Hepatocyte (in vitro differentiated cells): ENCODE measurements at regions not wholly inside any gene's neighbourhood (a gene's known extent, or its start where the extent isn't known, plus 50 kb on each side); places are given as distances from the start of the nearest gene placed in this dataset.

Source experiments
- DNase-seq: peaks from one replicate; pipeline ENCODE4 v3.0.0-alpha.2; 2016; ENCODE audit warnings: low spot score
- H2AFZ ChIP-seq: fragments of 200-600 bp; sonication (generic); 2 replicates; pipeline ENCODE4 v1.6.0; 2016; ENCODE audit warnings: antibody characterized with exemption, mild to moderate bottlenecking
- H3K27ac ChIP-seq: fragments of 200-600 bp; sonication (generic); 2 replicates; pipeline ENCODE4 v1.5.1; 2016; ENCODE audit warnings: mild to moderate bottlenecking
- H3K27me3 ChIP-seq: fragments of 200-600 bp; sonication (generic); 2 replicates; pipeline ENCODE4 v1.6.1; 2016
- H3K36me3 ChIP-seq: fragments of 200-600 bp; sonication (generic); replicated peaks from 2 replicates; pipeline ENCODE4 v1.5.1; 2016; ENCODE audit warnings: low read depth; ENCODE audit not compliant: insufficient read depth
- H3K4me1 ChIP-seq: fragments of 200-600 bp; sonication (generic); 2 replicates; pipeline ENCODE4 v1.5.1; 2016; ENCODE audit warnings: mild to moderate bottlenecking, moderate library complexity; ENCODE audit not compliant: insufficient read depth
- H3K4me2 ChIP-seq: fragments of 200-600 bp; sonication (generic); 2 replicates; pipeline ENCODE4 v1.6.0; 2016
- H3K4me3 ChIP-seq: fragments of 200-600 bp; sonication (generic); 2 replicates; pipeline ENCODE4 v1.5.1; 2016; ENCODE audit warnings: mild to moderate bottlenecking
- H3K79me2 ChIP-seq: fragments of 200-600 bp; sonication (generic); 2 replicates; pipeline ENCODE4 v1.6.0; 2017; ENCODE audit warnings: mild to moderate bottlenecking
- H3K9me2 ChIP-seq: fragments of 200-600 bp; sonication (generic); replicated peaks from 2 replicates; pipeline ENCODE4 v1.6.0; 2017; ENCODE audit warnings: mild to moderate bottlenecking; ENCODE audit not compliant: insufficient read depth
- H3K9me3 ChIP-seq: fragments of 200-600 bp; sonication (generic); 2 replicates; pipeline ENCODE4 v1.5.1; 2016; ENCODE audit warnings: low read depth, mild to moderate bottlenecking
- H4K20me1 ChIP-seq: fragments of 200-600 bp; sonication (generic); 2 replicates; pipeline ENCODE4 v1.6.0; 2016; ENCODE audit warnings: mild to moderate bottlenecking; ENCODE audit not compliant: insufficient read depth, poor library complexity, severe bottlenecking
- EZH2 ChIP-seq: fragments of 200-600 bp; sonication (generic); IDR thresholded peaks from 2 replicates; pipeline ENCODE4 v1.6.1; 2016; ENCODE audit warnings: antibody characterized with exemption, mild to moderate bottlenecking, borderline replicate concordance
- EZH2phosphoT487 ChIP-seq: fragments of 200-600 bp; sonication (generic); IDR thresholded peaks from one replicate; pipeline ENCODE4 v1.6.1; 2018; ENCODE audit warnings: antibody characterized with exemption, mild to moderate bottlenecking, low read depth, moderate library complexity; ENCODE audit not compliant: unreplicated experiment, severe bottlenecking
- WGBS: methylation state at CpG from one replicate; pipeline ENCODE4 v1.1.6; 2016; ENCODE audit warnings: low lambda C conversion rate; ENCODE audit errors: missing lambda C conversion rate; 5-methylcytosine and 5-hydroxymethylcytosine counted together
- TF ChIP-seq, protein P1 (sequence below): fragments of 200-600 bp; sonication (generic); IDR thresholded peaks from 2 replicates; pipeline ENCODE4 v1.5.1; 2016; ENCODE audit warnings: antibody characterized with exemption, mild to moderate bottlenecking; ENCODE audit not compliant: poor library complexity

DNA sequence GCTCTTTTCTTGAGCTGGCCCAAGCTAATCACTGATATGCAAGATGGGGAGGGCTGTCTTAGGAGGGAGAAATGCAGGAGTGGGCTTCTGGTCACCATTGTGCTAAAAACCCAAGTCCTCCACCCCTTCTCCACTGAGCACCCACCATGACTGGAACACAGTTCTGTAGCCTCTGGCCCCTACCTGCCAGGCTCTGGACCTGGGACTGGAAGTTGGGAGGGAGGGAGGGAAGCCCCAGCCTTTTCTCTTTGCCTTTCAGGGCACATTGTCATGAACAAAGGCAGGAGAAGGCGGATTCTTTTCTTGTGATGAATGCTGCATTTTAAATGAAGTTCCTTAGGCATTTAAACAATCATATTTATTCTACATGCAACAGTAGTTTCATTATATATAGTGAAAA is 559.1 kb upstream of the TRPC7 start:
- Histone ChIP-seq H3K4me1 (no peaks in the 10 kb centered on the region), H3K27ac (no peak overlapping the region), H3K9me2 (no peaks in the 10 kb centered on the region), H3K36me3 (no peaks in the 10 kb centered on the region), H3K4me2 (no peak overlapping the region), H3K9me3 (no peaks in the 10 kb centered on the region), H3K79me2 (no peaks in the 10 kb centered on the region), H3K27me3 (no peaks in the 10 kb centered on the region), H3K4me3 (no peak overlapping the region), H4K20me1 (no peaks in the 10 kb centered on the region), H2AFZ (no peak overlapping the region)
- whole genome bisulfite sequencing: 92% methylated on average over 1 of the region's 1 CpG
- DNase-seq: no peak
- TF ChIP-seq, protein P1, sequence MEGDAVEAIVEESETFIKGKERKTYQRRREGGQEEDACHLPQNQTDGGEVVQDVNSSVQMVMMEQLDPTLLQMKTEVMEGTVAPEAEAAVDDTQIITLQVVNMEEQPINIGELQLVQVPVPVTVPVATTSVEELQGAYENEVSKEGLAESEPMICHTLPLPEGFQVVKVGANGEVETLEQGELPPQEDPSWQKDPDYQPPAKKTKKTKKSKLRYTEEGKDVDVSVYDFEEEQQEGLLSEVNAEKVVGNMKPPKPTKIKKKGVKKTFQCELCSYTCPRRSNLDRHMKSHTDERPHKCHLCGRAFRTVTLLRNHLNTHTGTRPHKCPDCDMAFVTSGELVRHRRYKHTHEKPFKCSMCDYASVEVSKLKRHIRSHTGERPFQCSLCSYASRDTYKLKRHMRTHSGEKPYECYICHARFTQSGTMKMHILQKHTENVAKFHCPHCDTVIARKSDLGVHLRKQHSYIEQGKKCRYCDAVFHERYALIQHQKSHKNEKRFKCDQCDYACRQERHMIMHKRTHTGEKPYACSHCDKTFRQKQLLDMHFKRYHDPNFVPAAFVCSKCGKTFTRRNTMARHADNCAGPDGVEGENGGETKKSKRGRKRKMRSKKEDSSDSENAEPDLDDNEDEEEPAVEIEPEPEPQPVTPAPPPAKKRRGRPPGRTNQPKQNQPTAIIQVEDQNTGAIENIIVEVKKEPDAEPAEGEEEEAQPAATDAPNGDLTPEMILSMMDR: no peak
- TF ChIP-seq EZH2phosphoT487 (no peak), EZH2 (no peak)

DNA sequence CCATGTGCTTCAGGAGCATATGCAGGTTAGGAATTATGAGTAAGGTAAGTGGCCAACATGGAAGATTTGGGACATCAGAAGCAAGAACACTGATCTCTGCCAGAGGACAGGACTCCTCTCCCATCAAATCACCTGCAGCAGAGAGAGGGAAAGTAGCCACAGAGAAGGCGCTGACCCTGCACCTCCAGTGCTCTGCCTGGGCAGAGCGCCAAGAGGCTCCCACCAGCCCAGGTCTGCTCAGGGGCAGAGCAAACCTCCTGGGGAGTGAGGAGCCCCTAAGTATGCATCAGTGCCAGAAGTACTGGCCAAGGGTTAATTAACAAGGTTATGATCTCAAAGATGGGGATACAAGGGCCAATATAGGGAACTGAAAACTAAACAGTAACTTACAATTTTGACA is 545.3 kb upstream of the TRPC7 start:
- H2AFZ ChIP-seq: no peak overlapping the region
- no peaks in the 10 kb centered on the region for H3K79me2 ChIP-seq
- H3K27ac ChIP-seq: no peak overlapping the region
- no peak overlapping the region for H3K4me3 ChIP-seq
- no peaks in the 10 kb centered on the region for H3K4me1 ChIP-seq
- H4K20me1 ChIP-seq: no peaks in the 10 kb centered on the region
- no peak for DNase-seq
- no peaks in the 10 kb centered on the region for H3K27me3 ChIP-seq
- H3K9me3 ChIP-seq: no peaks in the 10 kb centered on the region
- TF ChIP-seq, protein P1: no peak
- TF ChIP-seq EZH2phosphoT487 (no peak), EZH2 (no peak)
- no peak overlapping the region for H3K4me2 ChIP-seq
- H3K9me2 ChIP-seq: no peaks in the 10 kb centered on the region
- H3K36me3 ChIP-seq: no peaks in the 10 kb centered on the region
- 87% methylated on average over 2 of the region's 2 CpGs for WGBS

DNA sequence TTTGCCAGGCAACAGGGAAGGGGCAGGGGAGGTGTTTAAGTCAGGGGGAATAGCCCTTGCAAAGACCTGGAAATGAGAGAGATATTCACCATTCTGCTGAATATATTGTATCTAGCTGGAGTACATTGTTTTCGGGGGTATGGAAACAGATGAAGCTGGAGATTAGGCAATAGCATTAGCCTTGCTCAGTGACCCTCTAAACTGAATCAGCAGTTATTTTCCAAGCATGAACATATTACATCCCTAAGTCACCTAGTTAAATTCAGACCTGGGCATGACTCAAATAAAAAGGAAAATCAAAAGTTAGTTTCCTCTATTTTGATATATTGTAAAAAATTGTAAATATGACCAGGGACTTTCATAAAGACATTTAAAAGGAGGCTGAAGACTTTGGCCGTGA is 544.6 kb upstream of the TRPC7 start:
- H2AFZ ChIP-seq: no peak overlapping the region
- no peaks in the 10 kb centered on the region for H4K20me1 ChIP-seq
- no peaks in the 10 kb centered on the region for H3K9me3 ChIP-seq
- H3K4me2 ChIP-seq: no peak overlapping the region
- no peaks in the 10 kb centered on the region for H3K27me3 ChIP-seq
- no peak overlapping the region for H3K27ac ChIP-seq
- no peak for DNase-seq
- H3K4me1 ChIP-seq: no peaks in the 10 kb centered on the region
- no peak for TF ChIP-seq EZH2
- TF ChIP-seq EZH2phosphoT487: no peak
- TF ChIP-seq, protein P1: no peak
- no peaks in the 10 kb centered on the region for H3K79me2 ChIP-seq
- WGBS: 91% methylated on average over 2 of the region's 2 CpGs
- no peaks in the 10 kb centered on the region for H3K9me2 ChIP-seq
- H3K4me3 ChIP-seq: no peak overlapping the region
- H3K36me3 ChIP-seq: no peaks in the 10 kb centered on the region

DNA sequence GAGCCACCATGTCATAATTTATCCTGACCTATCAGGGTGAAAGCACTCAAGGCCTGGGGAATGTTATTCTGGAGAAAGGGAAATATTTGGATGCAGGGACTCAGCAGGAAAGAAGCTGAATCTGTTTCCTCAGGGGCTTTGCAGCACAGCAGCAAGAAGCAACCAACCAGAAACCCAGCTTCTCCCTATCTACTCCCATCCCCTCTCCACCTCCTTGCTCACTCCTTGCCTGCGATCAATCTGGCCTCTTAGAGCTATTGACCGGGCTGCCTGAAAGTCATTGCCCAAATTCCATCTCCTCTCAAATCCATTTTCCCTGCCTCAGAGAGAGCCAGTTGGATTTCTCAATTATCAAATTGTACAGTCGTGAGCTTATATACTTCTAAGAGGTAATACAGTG is 542.0 kb upstream of the TRPC7 start:
- WGBS: 55% methylated on average over 3 of the region's 3 CpGs
- TF ChIP-seq EZH2: no peak
- TF ChIP-seq EZH2phosphoT487: no peak
- TF ChIP-seq, protein P1: no peak
- Histone ChIP-seq H3K27me3 (no peaks in the 10 kb centered on the region), H3K9me2 (no peaks in the 10 kb centered on the region), H3K36me3 (no peaks in the 10 kb centered on the region), H3K4me2 (no peak overlapping the region), H4K20me1 (no peaks in the 10 kb centered on the region), H3K4me3 (no peak overlapping the region), H3K4me1 (no peaks in the 10 kb centered on the region), H3K79me2 (no peaks in the 10 kb centered on the region), H3K27ac (no peak overlapping the region), H2AFZ (no peak overlapping the region), H3K9me3 (no peaks in the 10 kb centered on the region)
- DNase-seq: no peak
